Caki2 (cell line): ENCODE measurements at regions not wholly inside any gene's neighbourhood (a gene's known extent, or its start where the extent isn't known, plus 50 kb on each side); places are given as distances from the start of the nearest gene placed in this dataset.

Source experiments
- DNase-seq: peaks from one replicate; pipeline ENCODE4 v3.0.0-alpha.2; 2015; ENCODE audit warnings: low read depth
- in situ Hi-C: cut with HindIII; loops from 2 replicates; pipeline ENCODE4 v1.10.0; 2016; ENCODE audit warnings: low sequenced_read_pairs, low pct_unique_long_range_greater_than_20kb, mixed read lengths

DNA sequence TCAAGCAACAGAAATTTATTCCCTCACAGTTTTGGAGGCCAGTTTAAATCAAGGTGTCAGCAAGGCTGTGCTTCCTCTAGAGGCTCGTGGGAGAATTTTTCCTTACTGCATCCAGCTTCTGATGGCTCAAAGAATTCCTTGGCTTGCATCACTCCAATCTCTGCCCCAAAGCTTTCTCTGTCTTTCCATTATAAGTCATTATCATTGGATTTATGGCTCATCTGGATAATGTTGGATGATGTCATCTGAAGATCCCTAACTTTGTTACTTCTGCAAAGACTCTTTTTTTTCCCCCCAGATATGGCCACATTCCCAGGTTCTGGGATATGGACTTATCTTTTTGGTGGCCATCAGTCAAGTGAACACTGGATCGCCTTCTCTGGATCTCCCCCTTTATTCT is 146.3 kb upstream of the B3GAT2 start:
- in situ Hi-C loops = no loop called here
- no peak for DNase-seq

DNA sequence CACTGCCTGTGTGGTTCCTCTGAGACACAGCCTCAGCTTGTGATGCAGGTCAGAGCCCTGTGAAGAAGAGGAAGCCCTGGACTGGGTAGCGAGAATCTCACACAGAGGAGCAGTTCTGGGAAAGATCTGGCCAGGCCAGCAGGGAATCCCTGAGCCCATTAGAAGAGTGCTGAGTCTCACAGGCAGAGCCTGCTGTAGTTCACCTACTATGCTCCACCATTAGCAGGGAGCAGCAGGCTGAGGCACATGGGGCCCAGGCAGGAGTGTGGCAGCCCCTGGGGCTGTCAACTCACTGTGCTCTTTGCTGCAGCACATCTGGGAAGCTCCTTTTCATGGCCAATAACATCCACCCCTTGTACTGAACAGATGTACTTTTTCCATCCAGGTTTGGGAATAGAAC is 146.8 kb upstream of the B3GAT2 start:
- in situ Hi-C loops = no loop called here
- DNase-seq = no peak

DNA sequence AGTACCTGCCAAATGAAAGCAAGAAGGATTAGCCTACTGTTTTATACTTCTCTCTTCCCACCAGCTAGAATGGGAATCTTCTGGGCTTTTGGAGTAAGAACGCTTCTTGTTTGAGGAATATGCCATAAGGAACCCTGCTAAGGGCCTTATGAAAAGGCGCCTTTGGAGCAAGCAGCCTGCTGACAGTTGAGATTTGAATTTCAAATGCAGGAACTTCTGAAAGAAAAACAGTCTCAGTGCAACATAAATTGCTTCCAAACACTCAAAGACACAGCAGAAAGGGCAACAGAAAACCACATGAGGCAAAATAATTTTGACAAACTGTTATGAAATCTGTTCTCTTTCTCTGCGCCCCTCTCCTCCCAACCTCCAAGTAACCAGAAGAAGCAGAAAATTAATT is 149.4 kb upstream of the B3GAT2 start:
- DNase-seq = no peak

GRCh38 chr6:71107911-71108420 is 151.1 kb upstream of the B3GAT2 start:
- peak; percentile 78 for DNase-seq
- in situ Hi-C loops = no loop called here

More for the DNA sequence above, 149.4 kb upstream of the B3GAT2 start:
- in situ Hi-C loops = no loop called here

DNA sequence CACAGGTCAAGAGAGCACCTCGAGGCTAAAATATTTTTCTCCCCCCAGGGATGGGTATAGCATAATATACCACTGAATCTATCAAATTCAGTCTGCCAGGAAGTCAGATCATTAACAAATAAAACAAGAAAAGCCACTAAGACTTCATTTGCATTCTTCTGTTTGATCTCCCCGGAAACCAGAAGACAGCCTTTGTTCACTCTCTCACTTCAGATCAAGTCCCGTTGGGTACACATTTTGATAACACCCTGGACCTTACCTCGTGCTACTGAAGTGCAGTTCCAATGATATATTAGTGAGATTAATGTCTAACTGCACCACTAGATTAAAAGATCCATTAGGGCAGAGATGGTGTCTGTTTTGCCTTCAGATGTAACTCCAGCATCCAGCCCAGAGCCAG is 157.7 kb upstream of the B3GAT2 start:
- DNase-seq = no peak
- in situ Hi-C loops = no loop called here

- in situ Hi-C loops = no loop called here
- DNase-seq = no peak
Observed at GRCh38 chr6:71114986-71115385, 158.1 kb upstream of the B3GAT2 start.

DNA sequence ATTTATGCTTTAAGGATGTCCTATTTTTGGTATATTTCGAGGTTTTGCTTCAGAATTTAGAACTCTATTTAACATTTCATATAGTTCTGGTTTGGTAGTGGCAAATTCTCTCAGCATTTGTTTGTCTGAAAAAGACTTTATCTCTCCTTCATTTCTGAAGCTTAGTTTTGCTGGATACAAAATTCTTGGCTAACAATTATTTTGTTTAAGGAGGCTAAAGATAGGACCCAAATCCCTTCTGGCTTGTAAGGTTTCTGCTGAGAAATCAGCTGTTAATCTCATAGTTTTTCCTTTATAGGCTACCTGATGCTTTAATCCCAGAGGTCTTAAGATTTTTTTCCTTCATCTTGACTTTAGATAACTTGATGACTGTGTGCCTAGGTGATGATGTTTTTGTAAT is 162.7 kb upstream of the B3GAT2 start:
- no peak for DNase-seq
- in situ Hi-C loops = no loop called here

DNA sequence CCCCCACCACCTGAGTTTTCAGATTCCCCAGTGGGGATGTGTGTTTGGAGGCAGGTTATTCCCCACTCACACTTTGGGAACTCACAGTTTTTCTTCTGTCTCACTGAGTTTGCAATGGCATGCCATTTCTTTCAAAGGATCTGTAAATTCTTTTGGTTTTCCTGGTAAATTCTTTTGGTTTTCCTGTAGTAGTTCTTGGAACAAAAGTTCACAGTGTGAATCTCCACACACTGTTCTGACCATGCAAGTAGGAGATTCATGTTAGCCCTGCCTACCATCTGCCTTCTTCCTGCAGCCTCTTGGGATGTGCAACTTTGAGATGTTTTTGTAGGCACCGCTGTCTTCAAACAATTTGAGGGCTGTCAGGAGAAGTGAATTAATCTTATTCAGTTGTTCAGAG is 165.6 kb upstream of the OGFRL1 start:
- no peak for DNase-seq
- in situ Hi-C loops = no loop called here

GRCh38 chr6:71124340-71124739 is 164.3 kb upstream of the OGFRL1 start:
- DNase-seq = no peak
- in situ Hi-C loops = no loop called here

DNA sequence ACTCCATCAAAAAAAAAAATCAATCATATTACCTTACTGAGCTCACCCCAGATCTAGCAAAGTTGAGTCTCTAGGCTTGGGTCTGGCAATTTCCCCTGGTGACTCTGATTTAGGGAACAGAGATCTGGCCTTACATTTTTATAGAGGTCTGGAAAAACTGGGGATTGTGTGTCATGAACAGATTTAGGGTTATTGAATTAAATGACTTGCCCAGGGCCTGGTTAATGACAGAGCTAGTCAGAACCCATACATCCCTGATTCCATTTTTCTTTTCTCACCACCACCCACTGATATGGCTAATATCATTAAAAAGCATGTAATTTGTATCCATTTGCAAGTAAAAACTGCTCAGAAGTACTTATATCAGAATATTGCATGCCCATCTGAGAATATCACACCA is 163.4 kb upstream of the OGFRL1 start:
- DNase-seq = no peak
- in situ Hi-C loops = no loop called here

- no peak for DNase-seq
- in situ Hi-C loops = no loop called here
Observed at GRCh38 chr6:71126506-71126905, 162.1 kb upstream of the OGFRL1 start.

DNA sequence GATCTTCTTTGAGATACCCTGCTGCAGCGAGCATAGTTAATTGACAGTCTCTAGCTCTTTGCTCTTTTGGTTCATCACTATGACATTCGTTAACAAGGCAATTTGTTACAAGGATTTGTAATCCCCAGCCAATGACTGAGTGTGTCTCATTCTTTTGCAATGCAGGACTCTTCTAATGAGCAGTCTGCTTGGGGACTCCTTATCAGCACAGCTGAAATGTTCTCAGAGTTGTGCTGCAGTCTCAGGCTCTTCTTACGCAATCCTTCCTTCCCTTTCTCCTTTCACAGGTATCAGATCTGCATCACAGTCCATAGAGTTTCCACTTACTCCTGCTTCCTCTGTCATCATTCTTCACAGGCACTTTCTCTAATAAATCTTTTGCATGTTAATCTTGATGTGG is 161.2 kb upstream of the OGFRL1 start:
- in situ Hi-C loops = no loop called here
- no peak for DNase-seq

DNA sequence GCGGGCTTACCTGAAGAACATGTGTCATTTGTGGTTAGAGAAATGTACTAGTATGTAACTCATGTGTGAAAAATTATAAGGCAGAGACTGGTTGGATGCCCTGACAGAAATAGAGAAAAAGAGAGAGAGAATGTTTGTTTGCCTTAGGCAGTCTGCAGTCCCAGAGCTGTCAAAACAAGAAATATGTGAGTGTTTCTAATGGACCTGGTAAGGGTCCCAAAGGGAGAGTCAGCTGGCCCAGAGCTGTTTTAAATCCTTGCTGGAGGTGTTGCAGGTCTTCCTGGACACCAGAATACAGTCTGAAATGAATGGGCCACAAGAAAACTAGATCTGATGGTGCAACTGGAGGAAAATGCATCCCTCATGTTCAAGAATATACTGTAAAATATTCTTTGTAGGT is 158.3 kb upstream of the OGFRL1 start:
- DNase-seq = no peak
- in situ Hi-C loops = no loop called here

GRCh38 chr6:71134929-71135642 is 153.5 kb upstream of the OGFRL1 start:
- in situ Hi-C loops = no loop called here
- no peak for DNase-seq

DNA sequence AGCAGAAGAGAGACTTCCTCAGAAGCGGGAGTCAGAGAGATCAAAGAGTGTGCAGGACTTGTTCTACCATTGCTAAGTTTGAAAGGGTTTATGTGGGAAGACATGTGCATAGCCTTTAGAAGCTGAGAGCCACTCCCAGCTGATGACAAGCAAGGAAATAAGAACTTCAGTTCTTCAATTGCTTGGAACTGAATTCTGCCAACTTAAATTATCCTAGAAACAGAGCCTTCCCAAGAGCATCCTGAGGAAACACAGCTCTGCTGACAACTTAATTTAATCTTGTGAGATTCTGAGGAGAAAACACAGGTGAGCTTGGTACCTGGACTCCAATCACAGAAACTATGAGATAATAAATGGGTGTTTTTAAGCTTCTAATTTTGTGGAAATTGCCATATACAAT is 150.6 kb upstream of the OGFRL1 start:
- in situ Hi-C loops = no loop called here
- DNase-seq = no peak

DNA sequence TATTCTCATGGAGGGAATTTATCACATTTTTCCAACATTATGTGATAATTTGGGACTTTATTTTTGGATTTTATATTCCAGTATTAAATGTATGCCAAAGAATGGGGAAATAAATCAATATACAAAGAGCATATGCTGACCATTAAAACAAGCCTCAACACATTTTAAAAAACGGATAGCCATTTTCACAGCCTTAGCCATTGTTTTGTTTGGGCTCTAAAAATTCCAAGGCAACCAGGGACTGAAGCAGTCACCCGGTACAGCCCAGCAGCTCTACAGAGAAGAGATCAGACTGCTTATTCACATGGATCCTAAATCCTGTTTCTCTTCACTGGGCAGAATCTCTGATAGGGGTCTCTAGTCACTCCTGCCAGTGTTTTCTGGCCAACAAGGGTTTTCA is 150.2 kb upstream of the OGFRL1 start:
- in situ Hi-C loops = no loop called here
- no peak for DNase-seq

- in situ Hi-C loops = no loop called here
- DNase-seq = no peak
Observed at GRCh38 chr6:71139249-71139648, 149.4 kb upstream of the OGFRL1 start.

GRCh38 chr6:71153755-71154325 is 134.8 kb upstream of the OGFRL1 start:
- in situ Hi-C loops = no loop called here
- no peak for DNase-seq

- DNase-seq = no peak
- in situ Hi-C loops = no loop called here
Observed at GRCh38 chr6:71157345-71157744, 131.3 kb upstream of the OGFRL1 start.

- no peak for DNase-seq
- in situ Hi-C loops = no loop called here
Observed at GRCh38 chr6:71164890-71165289, 123.7 kb upstream of the OGFRL1 start.
